ENCODE measurements at regions not wholly inside any gene's neighbourhood (a gene's known extent, or its start where the extent isn't known, plus 50 kb on each side); places are given as distances from the start of the nearest gene placed in this dataset.

DNA sequence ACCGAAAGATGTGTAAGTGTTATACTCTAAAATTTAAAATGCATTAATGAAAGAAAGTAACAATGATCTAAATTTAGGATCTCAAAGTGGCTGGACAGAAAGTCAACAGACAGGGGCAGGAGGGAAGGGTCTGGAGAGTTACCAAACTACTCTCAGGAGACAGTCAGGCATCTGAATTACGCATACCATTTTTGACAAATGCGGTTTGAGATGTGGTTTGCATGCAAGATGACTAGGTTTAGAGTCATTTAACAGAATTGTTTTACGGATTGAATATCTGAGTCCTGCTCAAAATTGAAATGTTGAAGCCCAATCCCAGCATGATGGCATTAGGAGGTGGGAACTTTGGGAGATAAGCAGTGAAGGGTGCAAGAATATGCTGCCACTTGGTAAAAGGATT is 314.1 kb downstream of the WDR11 start:
- Mint-ChIP-seq H3K4me3 (ENCODE audit: unreplicated experiment) (no peak overlapping the region), H3K27ac (ENCODE audit: unreplicated experiment) (no peak overlapping the region), H3K9me3 (ENCODE audit: unreplicated experiment) (peaks cover 9% of the 10 kb centered on the region), H3K4me1 (ENCODE audit: low read depth, unreplicated experiment) (no peaks in the 10 kb centered on the region), H3K36me3 (ENCODE audit: insufficient read depth, unreplicated experiment) (no peaks in the 10 kb centered on the region), H3K27me3 (ENCODE audit: insufficient read depth, unreplicated experiment) (no peaks in the 10 kb centered on the region)
- H3K4me1 ChIP-seq: no peaks in the 10 kb centered on the region
- intact Hi-C loops (cut with micrococcal nuclease; ENCODE audit: unreplicated experiment): no loop called here
- H3K4me3 ChIP-seq (ENCODE audit: low read depth, low read length): no peak overlapping the region
- ChIA-PET POLR2A (no interaction called here), CTCF (no interaction called here)
- H3K9me3 ChIP-seq: no peaks in the 10 kb centered on the region
- H3K27me3 ChIP-seq (replicated peaks; ENCODE audit: control insufficient read depth, insufficient read depth, low read length): no peaks in the 10 kb centered on the region
- TF ChIP-seq, protein P1, sequence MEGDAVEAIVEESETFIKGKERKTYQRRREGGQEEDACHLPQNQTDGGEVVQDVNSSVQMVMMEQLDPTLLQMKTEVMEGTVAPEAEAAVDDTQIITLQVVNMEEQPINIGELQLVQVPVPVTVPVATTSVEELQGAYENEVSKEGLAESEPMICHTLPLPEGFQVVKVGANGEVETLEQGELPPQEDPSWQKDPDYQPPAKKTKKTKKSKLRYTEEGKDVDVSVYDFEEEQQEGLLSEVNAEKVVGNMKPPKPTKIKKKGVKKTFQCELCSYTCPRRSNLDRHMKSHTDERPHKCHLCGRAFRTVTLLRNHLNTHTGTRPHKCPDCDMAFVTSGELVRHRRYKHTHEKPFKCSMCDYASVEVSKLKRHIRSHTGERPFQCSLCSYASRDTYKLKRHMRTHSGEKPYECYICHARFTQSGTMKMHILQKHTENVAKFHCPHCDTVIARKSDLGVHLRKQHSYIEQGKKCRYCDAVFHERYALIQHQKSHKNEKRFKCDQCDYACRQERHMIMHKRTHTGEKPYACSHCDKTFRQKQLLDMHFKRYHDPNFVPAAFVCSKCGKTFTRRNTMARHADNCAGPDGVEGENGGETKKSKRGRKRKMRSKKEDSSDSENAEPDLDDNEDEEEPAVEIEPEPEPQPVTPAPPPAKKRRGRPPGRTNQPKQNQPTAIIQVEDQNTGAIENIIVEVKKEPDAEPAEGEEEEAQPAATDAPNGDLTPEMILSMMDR (IDR thresholded peaks at IDR 0.05; ENCODE audit: insufficient read depth in 1 of 2, low read depth in 1 of 2, low read length in 1 of 2, severe bottlenecking in 1 of 2, unreplicated experiment in 1 of 2): no peak
- no peak for DNase-seq
- H3K36me3 ChIP-seq (ENCODE audit: control insufficient read depth, insufficient read depth, low read length): no peaks in the 10 kb centered on the region
- BruUV-seq (replicated peaks): no TSS peak

DNA sequence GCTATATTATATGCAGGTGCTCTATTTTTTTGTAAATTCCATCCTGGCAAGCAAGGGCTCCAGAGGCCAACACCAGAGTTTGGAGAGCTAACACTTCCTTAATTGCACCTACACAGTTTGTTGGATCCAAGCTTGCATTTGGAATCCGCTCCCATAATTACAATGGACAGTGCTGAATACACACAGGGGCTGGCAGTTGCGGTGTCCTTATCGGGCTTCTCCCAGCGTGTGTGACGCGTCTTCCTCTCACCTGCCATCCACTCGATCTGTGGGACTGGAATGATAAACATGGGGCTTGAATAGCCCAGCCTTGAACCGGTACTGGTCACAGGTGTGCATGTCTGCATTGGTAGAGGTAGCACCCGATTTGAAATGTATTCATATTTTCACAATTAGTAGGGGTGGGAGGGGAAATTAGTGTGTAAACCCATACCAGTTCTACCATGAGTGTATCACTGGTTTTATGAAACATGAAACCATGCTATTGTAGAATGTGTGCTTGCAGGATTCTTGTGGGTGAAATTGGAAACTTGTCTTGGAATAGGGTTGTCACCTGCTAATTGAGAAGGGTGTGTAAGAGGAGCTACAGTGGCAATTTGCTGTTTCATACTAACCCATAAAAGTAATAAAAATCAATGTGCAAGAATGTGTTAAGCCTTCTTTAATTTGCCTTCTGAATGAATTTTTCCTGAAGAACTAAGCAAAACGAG is 316.5 kb downstream of the WDR11 start:
- intact Hi-C loops (cut with micrococcal nuclease; ENCODE audit: unreplicated experiment): no loop called here
- Histone ChIP-seq H3K9me3 (no peaks in the 10 kb centered on the region), H3K4me1 (no peaks in the 10 kb centered on the region), H3K27me3 (replicated peaks; ENCODE audit: control insufficient read depth, insufficient read depth, low read length) (no peaks in the 10 kb centered on the region), H3K4me3 (ENCODE audit: low read depth, low read length) (no peak overlapping the region), H3K36me3 (ENCODE audit: control insufficient read depth, insufficient read depth, low read length) (no peaks in the 10 kb centered on the region)
- no TSS peak for BruUV-seq (replicated peaks)
- Mint-ChIP-seq H3K27me3 (ENCODE audit: insufficient read depth, unreplicated experiment) (no peaks in the 10 kb centered on the region), H3K27ac (ENCODE audit: unreplicated experiment) (no peak overlapping the region), H3K4me3 (ENCODE audit: unreplicated experiment) (no peak overlapping the region), H3K9me3 (ENCODE audit: unreplicated experiment) (peaks cover 9% of the 10 kb centered on the region), H3K36me3 (ENCODE audit: insufficient read depth, unreplicated experiment) (no peaks in the 10 kb centered on the region), H3K4me1 (ENCODE audit: low read depth, unreplicated experiment) (no peaks in the 10 kb centered on the region)
- DNase-seq: no peak
- ChIA-PET CTCF (interaction anchor here (0.6 kb wide), 1 partner anchor 78 kb away, joined by 4 read pairs; no protein-coding TSS in a partner anchor), POLR2A (interaction anchor here (0.6 kb wide), 1 partner anchor 130 kb away, joined by 3 read pairs; no protein-coding TSS in a partner anchor)
- TF ChIP-seq, protein P1 (IDR thresholded peaks at IDR 0.05; ENCODE audit: insufficient read depth in 1 of 2, low read depth in 1 of 2, low read length in 1 of 2, severe bottlenecking in 1 of 2, unreplicated experiment in 1 of 2): no peak

DNA sequence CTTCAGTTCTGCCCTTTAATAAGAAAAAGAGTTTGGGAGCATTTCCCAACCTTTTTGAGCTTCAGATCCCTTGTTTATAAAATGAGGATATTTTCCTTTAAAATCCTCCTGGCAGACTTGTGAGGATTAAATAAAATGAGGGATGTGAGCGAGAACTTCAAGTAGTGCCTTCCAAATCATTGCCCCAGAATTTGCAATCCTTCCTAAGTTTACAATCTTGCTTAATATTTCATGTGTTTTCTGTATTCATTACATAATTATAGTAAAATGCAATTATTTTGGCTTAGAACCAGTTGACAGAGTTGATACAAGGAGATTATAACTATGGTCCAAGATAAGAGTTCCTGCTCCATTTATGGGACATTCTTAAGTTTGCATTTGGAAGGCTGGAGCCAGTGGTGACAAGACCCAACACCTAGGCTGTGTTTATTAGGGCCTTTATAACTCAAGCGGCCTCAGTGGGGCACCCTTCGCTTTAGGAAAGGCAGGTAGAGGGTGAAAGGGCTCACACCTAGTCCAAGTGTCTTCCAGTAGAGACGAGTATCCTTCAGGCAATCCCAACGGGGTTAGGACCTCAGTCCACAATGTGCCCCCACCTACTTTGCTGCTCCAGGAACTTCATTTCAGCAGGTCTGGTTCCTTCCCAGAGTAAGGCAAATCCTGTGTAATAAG is 317.5 kb downstream of the WDR11 start:
- no peaks in the 10 kb centered on the region for H3K27me3 Mint-ChIP-seq (ENCODE audit: insufficient read depth, unreplicated experiment)
- ChIA-PET POLR2A (no interaction called here), CTCF (no interaction called here)
- peak; percentile 38 to 50 for DNase-seq
- Histone ChIP-seq H3K27me3 (replicated peaks; ENCODE audit: control insufficient read depth, insufficient read depth, low read length) (no peaks in the 10 kb centered on the region), H3K4me3 (ENCODE audit: low read depth, low read length) (no peak overlapping the region), H3K4me1 (no peaks in the 10 kb centered on the region), H3K9me3 (no peaks in the 10 kb centered on the region), H3K36me3 (ENCODE audit: control insufficient read depth, insufficient read depth, low read length) (no peaks in the 10 kb centered on the region)
- no TSS peak for BruUV-seq (replicated peaks)
- H3K4me3 Mint-ChIP-seq (ENCODE audit: unreplicated experiment): no peak overlapping the region
- peaks cover 6% of the 10 kb centered on the region for H3K9me3 Mint-ChIP-seq (ENCODE audit: unreplicated experiment)
- TF ChIP-seq, protein P1 (IDR thresholded peaks at IDR 0.05; ENCODE audit: insufficient read depth in 1 of 2, low read depth in 1 of 2, low read length in 1 of 2, severe bottlenecking in 1 of 2, unreplicated experiment in 1 of 2): no peak
- no peaks in the 10 kb centered on the region for H3K4me1 Mint-ChIP-seq (ENCODE audit: low read depth, unreplicated experiment)
- H3K27ac Mint-ChIP-seq (ENCODE audit: unreplicated experiment): no peak overlapping the region
- intact Hi-C loops (cut with micrococcal nuclease; ENCODE audit: unreplicated experiment): no loop called here
- no peaks in the 10 kb centered on the region for H3K36me3 Mint-ChIP-seq (ENCODE audit: insufficient read depth, unreplicated experiment)
